NCI-H526 (cell line): ENCODE measurements at regions not wholly inside any gene's neighbourhood (a gene's known extent, or its start where the extent isn't known, plus 50 kb on each side); places are given as distances from the start of the nearest gene placed in this dataset.

Experiments
- DNase-seq, 2 experiments: peaks; one replicate each; lab custom pipeline; 2025; lab: John Stamatoyannopoulos, UW

DNA sequence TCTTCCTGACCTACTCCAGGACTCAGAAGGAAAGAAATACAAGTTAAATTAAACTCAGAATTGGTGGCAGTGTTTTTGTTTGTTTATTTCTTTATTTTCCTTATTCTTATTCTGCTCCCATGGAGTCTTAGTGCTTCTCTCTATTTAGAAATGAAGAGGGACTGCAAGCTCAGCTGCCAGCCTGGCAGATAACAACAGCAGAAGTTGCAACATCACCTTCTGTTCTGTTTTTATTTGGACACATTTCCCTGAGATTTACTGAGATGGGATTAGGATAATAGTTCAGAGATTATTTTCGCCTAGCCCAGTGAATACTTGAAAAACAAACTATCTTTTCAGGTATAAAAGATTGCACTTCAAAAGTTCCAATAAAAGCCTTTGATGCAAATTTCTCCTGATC lies 70.4 kb upstream of the DTNA start:
- no peak for DNase-seq

DNA sequence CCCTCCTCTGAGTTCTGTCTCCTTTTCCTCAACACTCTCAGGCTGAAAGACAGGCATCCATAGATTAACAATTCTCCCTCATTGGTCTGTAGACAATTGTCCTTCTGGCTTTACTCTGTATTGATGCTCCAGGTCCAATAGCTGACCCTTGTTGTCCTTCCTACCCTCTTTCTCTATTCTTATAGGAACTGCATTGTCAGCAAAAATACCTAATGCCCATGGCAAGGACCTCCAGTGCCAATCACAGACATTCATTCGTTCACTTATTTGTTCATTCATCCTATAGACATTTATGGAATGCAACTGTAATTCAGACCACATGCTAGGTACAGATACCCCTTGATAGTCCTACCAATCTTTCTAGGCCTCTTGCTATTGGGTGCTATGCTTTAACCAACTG lies 69.8 kb upstream of the DTNA start:
- DNase-seq = no peak

DNA sequence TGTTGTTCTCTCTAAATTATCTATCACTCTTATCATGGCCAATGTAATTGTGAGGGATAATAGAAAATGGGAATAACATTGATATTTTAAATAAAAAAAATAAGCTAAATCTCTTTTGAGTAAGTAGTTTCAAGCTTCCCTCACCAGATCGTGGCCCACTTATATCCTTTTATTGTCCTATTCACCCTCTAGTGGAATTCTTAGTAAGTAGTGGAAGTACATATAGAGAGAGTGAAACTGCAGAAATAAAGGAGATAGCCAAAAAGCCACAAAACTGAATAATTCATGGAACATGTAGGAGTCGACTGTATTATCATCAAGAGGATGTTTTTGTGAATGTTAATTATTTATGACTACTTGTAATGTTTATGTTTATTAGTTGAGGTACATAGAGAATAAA lies 66.1 kb upstream of the DTNA start:
- DNase-seq = no peak

DNA sequence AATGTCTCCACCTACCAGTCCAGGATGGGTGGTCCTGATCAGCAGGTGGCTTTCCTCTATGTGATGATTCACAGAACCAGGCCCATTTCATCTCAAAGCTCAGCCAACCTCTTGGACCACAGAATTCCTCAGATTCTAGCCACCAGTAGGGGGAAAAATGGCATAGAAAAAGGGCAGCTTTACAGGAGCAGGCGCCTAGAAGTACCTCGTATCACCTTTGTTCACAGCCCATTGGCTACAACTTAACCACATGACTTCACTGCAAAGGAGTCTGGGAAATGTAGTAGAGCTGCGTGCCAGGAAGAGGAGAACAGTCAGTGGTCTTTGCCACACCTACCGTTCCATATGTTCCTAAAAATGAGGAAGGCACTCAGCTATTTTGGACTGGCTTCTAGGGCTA lies 62.8 kb upstream of the DTNA start:
- DNase-seq = peak in 1 of 2 experiments; percentile 9

DNA sequence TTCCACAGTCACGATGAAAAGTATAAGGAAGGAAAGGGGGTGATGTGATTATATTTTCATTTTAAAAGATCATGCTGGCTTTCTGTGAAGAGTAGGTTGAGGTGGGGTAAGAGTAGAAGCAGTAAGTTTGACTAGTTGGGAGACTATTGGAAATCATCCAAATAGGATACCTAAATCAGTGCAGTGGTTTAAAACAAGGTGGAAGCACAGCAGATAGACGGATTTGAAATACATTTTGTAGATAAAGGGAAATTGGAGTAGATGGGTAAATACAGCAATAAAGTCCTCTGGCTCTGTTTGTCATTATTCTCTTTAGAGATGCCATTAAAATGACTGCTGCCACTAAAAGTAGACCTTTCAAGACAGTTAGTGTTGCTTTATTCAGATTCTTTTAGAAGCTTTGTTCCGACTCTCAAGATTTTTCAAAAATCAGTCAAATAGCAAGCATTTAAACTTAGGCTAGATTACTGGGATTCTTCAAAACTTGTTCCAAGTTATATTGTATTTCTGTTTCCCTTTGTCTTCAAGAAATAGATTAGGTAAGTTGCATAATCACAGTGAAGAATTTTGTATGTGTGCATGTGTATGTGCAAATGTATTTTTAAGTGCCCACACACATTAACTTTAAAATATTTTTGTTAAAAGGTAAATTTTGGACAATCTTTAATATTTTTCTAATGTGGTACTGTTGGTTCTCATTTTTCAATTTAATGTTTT lies 61.7 kb upstream of the DTNA start:
- no peak for DNase-seq

DNA sequence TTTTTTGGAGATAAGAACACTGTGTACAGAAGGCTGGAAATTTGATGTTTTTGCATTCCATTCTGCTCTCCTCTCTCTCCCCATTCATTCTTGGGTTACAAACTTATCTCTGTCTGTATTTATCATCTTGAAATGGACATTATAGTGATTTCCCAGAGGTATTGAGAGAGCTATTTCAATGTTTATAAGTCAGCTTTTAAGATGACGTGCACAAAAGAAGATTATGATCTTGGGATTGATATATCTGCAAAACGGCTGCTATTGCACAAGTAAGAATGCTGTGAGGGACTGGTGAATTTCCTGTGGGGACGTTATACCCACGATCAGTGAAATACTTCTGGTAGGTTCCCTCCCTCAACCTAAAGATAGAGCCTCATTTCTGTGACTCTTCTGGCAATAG lies 61.0 kb upstream of the DTNA start:
- DNase-seq = no peak

DNA sequence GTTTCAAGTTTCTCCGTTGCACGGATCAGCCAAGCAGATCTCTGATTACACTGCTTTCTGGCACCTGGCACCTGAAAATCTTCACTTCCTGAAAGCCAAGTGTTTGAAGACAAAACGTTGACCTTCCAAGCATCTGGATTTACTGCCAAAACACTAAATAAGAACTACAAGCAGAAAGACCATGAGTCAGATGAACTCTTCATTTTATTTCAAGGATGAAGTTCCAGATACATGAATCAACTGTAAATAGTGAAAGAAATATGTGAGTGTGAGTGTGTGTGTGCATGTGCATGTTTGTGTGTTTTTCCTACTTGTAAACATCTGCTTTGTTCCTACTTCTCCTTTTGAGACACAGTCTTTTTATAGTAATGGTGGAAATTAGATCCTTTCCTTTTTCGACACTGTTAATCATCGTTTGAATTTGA lies 60.0 kb upstream of the DTNA start:
- no peak for DNase-seq

DNA sequence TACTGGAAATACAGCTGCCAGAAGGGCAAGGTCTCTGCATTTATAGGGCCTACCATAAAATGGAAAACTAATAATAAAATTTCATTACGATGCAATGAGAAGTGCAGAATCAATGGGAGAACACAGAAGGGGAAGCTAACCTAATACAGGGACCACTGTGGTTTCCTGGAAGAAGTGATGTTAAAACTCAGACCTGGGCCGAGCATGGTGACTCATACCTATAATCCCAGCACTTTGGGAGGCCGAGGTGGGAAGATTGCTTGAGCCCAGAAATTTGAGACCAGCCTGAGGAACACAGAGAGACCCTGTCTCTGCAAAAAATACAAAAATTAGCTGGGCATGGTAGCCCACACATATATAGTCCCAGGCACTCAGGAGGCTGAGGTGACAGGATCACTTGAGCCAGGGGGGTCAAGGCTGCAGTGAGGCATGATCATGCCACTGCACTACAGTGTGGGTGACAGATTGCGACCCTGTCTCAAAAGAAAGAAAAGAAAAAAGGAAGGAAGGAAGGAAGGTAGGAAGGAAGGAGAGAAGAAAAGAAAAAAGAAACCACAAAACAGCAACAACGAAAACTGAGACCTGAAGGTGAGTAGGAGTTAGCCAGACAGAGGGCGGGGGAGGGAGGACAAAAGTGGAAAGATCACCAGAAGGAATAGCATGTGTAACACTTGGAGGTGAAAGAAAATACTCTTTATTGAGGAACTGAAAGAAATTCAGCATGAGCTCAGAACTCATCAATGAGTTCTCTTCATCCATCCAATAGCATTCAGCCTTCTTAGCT lies 58.3 kb upstream of the DTNA start:
- DNase-seq = no peak

DNA sequence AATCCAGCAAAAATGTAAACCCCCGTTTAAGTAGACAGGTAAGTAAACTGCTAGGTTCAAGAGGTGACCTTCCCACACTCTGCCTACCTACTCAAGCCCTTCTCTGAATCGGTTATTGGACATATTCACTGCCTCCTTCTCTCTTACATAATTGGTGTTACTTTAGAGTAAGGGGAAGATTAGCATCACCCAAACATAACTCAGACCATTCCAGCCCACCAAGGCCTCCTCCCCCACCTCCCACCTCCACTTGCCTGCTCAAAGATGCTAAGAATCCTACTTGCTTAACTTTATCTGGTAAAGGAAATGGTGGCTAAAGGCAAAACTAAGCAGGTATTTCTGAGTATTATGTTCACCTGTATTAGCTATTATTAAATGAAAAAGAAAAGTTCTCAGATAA lies 55.0 kb upstream of the DTNA start:
- no peak for DNase-seq

DNA sequence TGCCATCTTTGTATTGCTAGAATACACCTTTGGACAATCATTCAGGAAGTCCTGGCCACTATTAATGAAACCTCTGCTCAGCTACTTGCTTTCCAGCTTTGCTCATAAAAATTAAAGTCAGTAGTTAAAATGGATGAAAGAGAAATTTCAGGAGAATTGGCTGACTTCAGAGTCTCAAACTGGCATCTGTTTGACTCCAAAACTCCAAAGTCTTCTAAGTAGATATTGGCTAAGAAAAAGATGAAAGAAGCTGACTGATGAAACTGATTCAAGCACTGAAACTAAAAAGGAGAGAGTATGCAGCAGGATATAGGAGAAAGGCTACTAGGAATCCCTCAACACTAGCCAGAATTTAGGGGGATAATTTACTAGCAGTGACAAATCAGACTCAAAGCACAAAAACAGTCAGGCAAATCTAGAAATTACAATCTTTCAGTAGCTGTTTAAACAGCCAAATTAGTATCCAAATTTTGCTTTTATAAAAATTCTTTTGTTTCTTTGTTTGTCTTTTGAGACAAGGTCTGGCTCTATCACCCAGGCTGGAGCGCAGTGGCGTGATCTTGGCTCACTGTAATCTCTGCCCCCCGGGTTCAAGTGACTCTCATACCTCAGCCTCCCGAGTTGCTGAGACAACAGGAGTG lies 52.1 kb upstream of the DTNA start:
- DNase-seq = no peak

DNA sequence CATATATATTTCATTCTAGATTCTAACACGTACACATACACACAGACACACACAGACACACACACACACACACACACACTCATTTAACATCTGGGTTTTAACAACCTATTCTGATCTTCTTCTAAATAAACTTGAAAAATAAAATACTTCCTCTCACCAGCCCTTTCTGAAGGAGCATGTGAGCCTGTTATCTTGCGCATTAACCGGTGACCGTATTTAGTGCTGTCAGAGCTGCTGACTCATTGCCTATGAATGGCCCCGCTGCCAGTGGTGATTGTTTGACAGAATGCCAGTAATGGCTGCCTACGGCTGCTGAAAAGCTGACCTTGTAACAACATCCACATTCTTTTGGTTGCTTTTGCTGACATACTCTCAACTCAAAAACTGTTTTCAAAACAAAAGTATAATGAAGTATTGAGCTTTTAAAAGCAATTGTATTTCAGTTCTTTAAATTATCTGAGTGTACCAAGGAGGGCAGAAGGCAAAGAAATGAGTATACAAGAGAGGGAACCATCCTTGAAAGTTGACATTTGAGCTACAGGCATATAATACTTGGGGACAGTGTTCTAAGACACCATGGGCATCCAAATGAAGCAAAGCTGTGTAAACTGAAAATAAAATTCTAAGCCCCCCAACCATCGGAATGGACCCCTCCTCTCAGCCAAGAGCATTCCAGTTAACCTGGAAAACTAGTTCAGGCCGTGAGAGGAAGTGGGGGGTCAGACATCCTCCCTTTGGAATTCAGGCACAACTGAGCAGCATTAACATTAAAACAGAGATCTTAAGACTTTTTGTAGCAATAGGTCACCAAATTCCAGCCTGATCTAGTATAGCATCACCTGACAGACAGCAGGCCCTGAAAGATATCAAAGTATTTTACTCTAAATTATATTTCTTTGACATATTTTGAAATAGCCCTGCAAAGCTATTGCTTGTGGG lies 50.2 kb upstream of the DTNA start:
- DNase-seq = no peak
